ENCODE measurements at regions not wholly inside any gene's neighbourhood (a gene's known extent, or its start where the extent isn't known, plus 50 kb on each side); places are given as distances from the start of the nearest gene placed in this dataset.

DNA sequence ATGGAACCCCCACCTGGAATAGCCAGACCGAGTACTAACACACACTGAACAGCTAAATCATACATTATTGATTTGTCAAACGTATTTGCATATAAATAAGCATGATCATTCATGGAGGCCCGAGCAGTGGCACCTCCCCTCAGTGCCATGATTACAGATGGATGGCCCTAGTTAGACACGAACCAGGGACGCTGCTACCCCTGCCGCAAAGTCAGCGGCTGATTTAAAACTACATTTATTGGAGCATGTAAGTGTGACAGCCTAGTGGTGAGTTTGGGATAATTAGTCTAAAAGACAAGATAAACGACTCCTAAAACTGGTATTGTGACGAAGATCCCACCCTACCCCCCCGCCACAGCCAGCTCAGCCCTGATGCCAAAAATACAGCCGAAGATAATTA is 159.1 kb upstream of the MAFB start:
- TF ChIP-seq CTCF (conservative IDR thresholded peaks at IDR 0.05; ENCODE audit: low read depth, low read length): no peak
- TF ChIP-seq EZH2 (IDR thresholded peaks at IDR 0.05; ENCODE audit: low read length, unreplicated experiment): no peak
- no peak for TF ChIP-seq EZH2phosphoT487 (IDR thresholded peaks at IDR 0.05; ENCODE audit: borderline replicate concordance, low read length)
